HG03175 (cell line): ENCODE measurements at regions not wholly inside any gene's neighbourhood (a gene's known extent, or its start where the extent isn't known, plus 50 kb on each side); places are given as distances from the start of the nearest gene placed in this dataset.
"Not testable (repeated sequence)": the region's sequence is repeated elsewhere in the genome, so short reads cannot be mapped to it uniquely, and the experiment has no call there.

Experiments used
- ATAC-seq: cut with Tn5 transposase; IDR thresholded peaks from one replicate; pipeline ENCODE4 v1.9.1; 2021; ENCODE audit warnings: mild to moderate bottlenecking, moderate library complexity; ENCODE audit not compliant: unreplicated experiment

DNA sequence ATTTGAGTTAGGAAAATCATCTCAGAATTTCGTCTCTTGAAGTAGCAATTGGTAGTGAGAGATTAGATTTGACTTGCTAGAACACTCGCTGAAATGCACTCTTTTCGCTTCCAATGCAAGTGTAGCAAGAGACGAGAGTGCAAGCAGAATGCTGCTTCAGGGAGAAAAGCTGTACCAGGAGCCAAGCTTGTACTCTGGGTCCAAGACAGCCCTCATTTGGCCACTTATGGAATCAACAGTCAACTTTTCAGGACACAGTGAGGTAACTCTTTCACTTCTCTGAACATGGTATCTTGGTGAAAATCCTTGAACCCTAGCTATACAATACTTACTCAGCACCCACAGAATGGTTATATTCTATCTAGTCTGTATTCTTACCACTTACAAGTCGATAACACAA lies 107.6 kb upstream of the TERB2 start:
- ATAC-seq: not testable (repeated sequence)

- ATAC-seq: not testable (repeated sequence)
Measured at GRCh38 chr15:44849701-44850403, 106.6 kb upstream of the TERB2 start.

DNA sequence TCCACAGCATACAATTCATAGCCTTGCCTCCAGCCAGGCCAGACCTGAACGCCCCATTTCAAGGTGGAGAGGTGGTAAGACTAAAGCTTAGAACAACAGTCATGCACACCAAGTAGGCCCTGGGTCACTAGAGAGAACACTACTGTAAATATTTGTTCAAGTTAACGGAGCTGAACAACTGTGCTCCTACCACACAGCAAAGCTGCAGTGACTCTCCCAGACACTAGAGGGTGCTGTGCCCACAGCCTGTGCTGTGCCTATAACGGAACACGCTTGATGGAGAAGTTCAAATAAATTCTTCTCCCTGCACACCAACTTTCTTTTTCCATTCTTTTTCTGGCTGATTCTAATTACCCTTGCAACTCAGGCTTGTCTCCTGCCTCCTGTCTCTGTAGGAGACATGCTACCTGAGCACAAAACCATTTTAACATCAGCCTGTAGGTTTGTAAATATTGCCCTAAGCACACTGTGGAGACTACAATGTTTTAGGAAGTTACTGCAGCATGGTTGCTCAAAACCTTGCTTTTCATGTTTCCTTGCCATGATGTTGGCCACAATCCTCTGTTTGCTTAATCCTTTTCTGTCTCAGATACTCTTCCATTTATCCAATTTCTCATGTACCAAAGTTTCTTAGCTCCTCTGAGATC lies 103.1 kb upstream of the TERB2 start:
- not testable (repeated sequence) for ATAC-seq

DNA sequence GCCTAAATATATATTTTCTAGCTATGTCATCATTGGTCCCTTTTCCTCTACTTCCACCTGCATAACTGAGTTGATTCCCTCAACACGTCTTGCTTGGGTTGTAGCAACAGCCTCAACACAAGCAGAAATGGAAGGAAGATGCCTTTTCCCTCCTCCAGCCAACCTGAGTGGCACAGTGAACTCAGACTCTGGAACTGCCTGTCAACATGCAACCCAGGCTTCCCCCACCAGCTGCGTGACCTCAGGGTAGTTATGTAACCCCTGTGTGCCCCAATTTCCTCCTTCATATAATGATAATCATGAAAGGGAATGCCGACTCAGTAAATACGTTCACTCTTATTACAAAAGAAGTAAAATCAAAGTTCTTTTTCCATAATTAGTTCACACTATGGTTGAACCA lies 101.8 kb upstream of the TERB2 start:
- not testable (repeated sequence) for ATAC-seq

GRCh38 chr15:44856284-44856683 lies 100.2 kb upstream of the TERB2 start:
- ATAC-seq: not testable (repeated sequence)

GRCh38 chr15:44857164-44857710 lies 99.2 kb upstream of the TERB2 start:
- not testable (repeated sequence) for ATAC-seq

DNA sequence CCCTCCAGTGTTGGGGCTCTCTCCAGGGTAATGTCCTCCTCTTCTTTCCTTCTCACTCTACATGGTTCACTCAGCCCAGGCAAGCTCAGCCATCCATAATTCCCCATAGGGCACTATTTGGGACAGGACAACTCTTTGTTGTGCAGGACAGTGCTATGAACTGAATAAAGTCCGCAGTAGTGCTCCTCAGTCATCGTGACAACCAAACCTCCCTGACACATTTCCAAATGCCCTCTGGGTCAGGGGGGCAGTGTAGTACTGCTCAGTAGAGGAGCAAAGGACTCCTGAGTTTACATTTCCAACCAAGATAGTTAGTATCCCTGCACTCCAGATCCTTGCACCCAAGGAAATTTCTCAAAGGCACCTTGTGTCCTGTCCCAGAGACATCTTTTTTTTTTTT lies 97.4 kb upstream of the TERB2 start:
- not testable (repeated sequence) for ATAC-seq

DNA sequence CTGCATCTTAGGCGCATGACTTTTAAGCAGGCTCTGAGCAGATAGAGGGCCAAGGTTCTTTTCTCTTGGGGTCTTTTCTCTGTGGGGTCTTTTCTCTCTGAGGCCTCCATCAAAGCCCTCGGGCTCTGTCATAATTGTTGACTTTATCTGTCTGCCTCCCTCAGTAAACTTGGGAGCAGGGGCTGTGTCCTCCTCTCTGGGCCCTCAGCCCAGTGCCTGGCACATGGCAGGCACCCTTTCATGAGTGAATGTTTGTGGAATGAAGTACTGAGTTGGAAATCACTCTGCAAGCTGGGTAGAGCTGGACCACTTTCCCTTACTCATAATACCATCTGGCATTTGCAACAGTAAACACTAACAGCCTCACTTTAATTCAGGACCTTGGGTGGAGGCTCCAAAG lies 96.3 kb upstream of the TERB2 start:
- not testable (repeated sequence) for ATAC-seq

DNA sequence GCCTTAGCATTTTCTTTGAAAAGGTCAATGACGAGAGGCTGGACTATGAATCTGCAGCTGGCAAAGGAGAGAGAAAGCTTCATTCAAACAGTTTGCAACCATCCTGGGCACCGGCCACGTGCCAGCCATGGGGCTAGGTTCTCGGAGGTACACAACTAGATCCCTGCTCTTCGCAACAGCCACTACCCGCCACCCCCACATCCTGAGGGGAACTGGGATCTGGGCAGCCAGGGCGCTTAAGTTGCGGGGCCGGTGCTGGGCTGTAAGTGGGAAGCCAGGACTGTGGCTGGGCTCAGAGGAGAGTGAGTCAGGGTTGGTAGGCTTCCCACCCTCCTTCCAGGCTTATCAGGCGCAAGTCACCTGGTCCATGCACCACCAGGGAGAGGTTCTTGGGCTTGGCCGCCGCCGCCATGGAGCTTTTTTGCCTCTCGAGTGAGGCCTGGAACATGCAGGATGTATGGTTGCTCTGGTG lies 95.0 kb upstream of the TERB2 start:
- ATAC-seq: no peak

DNA sequence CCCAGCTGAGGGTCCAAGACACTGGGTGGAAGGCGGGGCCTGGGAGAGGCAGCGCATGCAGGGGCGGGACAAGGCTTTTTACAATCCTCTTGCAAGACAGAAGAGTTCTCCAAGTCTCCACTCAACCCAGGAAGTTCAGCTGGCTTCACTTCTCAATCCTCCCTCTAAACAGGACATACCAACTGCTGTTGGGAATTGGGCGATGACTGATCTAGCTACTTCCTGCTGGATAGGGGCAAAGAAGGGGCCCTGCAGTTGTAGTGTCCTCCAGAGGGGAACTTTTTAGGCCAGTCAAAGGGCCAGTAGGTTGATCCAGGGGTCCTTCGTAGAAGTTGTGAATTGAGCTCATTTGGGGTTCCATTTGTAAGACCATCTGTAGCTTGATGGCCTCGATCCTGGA lies 94.6 kb upstream of the TERB2 start:
- no peak for ATAC-seq

DNA sequence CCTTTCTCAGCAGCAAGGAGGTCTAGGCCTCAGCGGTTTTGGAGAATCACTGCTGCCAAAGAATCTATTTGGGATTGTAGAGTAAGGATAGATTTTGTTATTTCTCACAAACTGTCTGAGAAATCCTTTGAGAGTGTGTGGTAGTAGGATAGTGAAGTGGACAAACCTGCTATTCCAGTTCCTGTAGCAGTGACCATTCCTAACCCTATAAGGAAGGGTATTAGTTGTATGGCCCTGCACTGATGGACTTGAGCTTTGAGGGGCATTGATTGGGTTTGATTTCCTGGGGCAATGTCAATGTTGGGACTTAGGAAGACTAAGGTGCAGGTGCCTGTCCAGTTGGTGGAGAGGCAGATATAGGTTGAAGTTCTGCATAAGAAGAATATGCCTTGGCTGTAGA lies 93.6 kb upstream of the TERB2 start:
- not testable (repeated sequence) for ATAC-seq

GRCh38 chr15:44868100-44868499 lies 88.4 kb upstream of the TERB2 start:
- not testable (repeated sequence) for ATAC-seq

- not testable (repeated sequence) for ATAC-seq
Measured at GRCh38 chr15:44870125-44870524, 86.4 kb upstream of the TERB2 start.

DNA sequence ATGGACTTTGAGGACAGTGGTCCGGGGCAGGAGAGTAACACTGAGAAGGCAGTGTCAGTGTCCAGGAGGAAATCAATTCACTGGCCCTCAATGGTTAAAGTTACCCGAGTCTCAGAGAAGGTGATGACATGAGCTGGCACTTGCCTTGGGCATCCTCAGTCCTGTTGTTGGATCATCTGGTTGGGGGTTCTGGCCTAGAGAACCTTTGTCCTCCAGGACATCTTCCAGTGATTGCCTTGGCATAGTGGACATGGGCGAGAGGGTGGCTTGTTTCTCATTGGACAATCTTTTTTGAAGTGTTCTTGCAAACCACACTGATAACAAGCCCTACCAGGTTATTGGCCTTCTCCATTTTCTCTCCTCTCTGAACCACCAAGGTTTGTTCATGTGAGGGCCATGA lies 83.4 kb upstream of the TERB2 start:
- no peak for ATAC-seq

GRCh38 chr15:44879066-44879465 lies 77.4 kb upstream of the TERB2 start:
- ATAC-seq: no peak

- ATAC-seq: peak; percentile 77
Measured at GRCh38 chr15:44882499-44882968, 74.0 kb upstream of the TERB2 start.

DNA sequence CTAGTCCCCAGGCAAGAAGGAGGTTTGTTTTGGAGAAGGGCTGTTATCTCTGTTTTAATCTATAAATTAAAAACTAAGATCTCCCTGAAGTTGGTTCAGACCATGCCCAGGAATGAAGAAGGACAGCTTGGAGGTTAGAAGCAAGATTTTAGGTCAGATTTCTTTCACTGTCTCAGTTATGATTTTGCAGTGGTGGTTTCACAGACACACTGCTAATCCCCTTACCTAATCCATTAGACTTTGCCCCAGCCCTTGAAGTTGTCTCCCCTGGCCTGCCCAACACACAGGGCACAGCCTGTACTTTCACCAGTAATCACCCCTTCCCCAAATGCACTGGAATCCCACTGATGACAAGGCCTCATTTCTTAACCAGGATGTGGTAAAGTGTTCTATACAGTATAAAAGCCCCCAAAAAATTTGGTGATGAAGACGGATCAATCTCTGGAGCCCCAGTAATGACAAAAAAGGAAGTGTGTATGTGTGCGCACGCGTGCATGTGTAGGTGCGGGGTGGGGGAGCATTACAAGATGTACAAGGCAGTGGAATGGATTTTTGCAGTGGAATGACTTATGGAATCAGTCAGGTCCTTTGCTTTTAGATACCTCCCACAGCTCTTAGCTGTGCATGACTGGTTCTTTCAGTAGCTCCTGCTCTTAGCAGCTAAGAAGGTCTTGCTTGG lies 73.1 kb upstream of the TERB2 start:
- ATAC-seq: no peak

DNA sequence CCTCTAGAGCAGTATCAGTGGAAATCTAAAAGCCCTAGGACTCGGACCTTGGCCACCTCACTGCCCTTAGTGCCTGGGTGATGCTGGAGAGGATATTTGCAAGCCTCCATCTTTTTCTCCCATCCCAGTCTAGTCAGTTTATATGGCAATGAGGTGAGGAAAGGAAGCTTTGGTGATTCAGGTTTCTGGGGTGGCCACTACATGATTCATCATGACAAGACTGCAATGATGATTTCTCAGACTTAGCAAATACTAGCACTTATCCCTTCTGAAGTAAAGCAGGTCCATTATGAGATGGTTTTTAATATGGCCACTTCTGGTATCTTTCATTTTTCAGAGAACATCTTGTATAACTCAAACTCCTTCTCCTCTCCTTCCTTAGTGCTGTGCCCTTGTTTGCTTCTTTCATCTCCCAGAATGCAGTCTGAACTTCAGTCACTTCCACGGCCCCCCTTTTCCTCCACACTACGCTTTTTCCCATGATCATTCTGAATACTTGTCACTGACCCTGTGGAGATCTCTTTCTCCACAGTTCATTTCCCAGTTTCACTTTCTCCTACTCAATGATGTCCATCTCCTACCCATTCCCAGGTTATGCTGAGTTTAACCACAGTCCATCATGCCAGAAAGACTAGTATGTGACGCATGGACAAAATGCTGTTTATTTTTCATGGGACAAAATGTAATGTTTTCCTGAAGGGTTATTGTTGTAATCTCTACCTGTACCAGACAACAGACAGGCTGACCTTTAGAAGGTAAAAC lies 57.4 kb upstream of the TERB2 start:
- not testable (repeated sequence) for ATAC-seq

DNA sequence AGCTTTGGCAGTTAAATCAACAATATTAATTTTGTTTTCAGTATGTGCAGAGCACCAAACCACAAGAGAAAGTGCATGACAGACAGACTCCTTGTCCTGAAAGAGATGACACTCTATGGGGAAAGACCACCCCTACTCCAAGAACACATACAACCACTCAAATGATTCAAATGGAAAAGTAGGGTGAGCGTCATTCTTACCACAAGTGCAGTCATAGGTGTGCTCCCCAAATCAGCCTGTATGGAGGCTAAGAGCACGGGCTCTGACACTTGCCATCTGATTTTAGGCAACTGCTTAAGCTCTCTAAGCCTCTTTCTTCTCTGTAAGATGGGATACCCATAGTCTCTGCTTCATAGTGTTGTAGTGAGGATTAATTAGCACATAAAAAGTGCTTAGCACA lies 56.7 kb upstream of the TERB2 start:
- ATAC-seq: not testable (repeated sequence)

GRCh38 chr15:44900796-44901195 lies 55.7 kb upstream of the TERB2 start:
- ATAC-seq: not testable (repeated sequence)

- ATAC-seq: not testable (repeated sequence)
Measured at GRCh38 chr15:44903281-44903680, 53.2 kb upstream of the TERB2 start.
